NCI-H2227 treated with DMSO at 0.1 percent for 48 hours (cell line): ENCODE measurements at regions not wholly inside any gene's neighbourhood (a gene's known extent, or its start where the extent isn't known, plus 50 kb on each side); places are given as distances from the start of the nearest gene placed in this dataset.

ENCODE experiments used
- DNase-seq: peaks from one replicate; lab custom pipeline; 2025; lab: John Stamatoyannopoulos, UW

DNA sequence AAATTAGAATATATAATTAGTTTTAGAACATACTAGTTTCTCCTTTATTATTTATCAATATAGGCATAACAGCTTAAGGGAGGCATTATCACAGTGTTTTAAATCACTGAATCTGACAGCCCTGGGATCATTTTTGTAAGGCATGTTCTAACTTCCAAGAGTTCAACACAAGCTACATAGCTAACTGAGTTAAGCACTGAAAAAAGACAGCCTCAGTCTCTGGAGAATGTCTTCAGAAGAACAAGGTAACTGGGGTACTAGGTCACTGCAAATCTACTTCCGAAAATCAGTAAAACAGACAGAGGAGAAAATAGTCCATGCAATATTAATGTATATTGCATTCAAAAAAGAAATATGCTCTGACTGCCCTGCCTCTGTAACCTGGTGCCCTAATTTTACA, 502.1 kb downstream of the RFC3 start:
- DNase-seq = no peak

GRCh38 chr13:34322014-34322742, 504.2 kb downstream of the RFC3 start:
- no peak for DNase-seq

DNA sequence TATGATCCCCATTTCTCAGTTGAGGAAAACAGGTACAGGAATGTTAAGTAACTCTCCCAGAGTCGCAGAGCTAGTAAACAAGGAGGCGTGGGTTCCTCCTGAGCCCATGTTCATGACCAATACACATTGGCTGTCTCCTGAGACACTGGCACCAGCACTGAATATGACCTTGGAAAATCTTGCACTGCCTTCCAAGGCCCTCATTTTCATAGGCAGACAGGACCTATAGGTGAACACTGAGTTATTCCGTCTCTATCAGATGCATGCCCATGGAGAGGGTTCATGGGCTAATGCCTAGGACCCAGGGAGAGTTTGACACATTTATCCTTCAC, 504.8 kb downstream of the RFC3 start:
- no peak for DNase-seq

DNA sequence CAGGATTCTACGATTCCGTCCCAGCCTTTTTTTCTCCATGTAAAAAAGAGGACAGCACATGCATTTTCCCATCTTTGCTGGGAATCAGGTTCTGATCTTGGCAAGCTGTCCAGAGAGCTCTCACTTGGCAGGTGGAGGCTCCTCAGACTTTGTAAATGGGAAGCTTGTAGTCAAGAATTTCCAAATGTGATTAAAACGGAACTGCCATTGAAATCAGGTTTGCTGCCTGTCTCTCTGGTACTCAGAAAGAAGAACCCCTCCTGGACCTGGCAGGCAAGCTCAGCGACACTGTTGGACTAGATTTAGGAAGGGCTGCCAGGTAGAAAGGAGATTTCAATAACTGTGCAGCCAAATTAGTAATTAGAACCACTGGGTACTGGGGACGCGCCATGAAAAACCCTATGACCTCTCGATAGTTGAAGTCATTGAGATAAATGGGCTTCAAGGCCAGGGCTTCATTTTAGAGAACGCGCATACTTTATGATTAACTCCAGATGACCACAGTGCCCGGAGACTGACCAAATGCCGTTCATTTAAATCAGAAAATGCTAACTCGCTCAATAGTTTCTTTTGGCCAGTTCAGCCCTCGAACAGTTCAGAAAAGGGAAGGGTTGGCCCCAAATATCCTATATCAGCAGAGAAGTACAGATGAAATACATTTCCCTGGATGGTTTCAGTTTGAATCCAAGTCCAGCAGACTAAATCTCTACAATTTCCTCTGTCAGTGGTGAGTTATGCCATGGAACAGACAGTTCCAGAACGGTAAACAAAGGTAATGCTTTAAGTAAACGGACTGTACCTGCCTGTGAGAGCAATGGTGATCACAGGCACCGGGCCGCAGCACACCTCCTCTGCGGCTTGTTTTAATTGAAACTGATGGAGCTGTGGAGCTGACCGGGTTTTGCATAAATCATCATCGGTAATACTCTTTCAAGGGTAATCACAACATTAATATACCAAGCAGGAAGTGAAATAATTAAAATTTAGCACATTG, 517.4 kb downstream of the RFC3 start:
- DNase-seq = peak; percentile 9

DNA sequence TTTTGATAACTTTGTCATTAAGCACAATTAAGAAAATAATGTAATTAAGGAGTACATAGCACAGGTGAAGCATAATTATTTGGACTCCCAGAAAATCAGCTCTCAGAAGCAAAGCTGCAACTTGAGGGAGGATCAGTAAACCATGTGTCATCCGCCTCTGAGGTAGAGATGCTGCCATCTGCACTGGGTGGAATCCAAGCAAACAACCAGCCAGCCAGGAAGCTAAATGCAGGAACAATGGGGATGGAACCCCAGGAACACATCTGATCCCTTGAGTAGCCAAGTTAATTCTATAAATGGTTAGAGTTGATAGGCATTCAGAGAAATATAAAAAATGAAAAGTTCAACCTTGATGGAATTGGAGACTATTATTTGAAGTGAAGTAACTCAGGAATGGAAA, 520.2 kb downstream of the RFC3 start:
- DNase-seq = no peak

DNA sequence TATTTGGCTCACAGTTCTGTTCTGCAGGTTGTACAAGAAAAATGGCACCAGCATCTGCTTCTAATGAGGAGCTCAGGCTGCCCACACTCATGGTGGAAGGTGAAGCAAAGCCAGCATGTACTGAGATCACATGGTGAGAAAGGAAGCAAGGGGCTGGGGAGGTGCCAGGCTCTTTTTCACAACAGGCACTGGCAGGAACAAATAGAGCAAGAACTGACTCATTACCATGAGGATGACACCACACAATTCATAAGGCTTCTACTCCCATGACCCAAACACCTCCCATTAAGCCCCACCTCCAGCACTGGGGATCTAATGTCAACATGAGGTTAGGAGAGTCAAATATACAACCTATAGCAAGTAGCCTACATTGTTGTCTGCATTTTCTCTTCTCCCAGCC, 522.6 kb downstream of the RFC3 start:
- DNase-seq = no peak

GRCh38 chr13:34343413-34343940, 525.5 kb downstream of the RFC3 start:
- no peak for DNase-seq

GRCh38 chr13:34344816-34345215, 526.9 kb downstream of the RFC3 start:
- no peak for DNase-seq

DNA sequence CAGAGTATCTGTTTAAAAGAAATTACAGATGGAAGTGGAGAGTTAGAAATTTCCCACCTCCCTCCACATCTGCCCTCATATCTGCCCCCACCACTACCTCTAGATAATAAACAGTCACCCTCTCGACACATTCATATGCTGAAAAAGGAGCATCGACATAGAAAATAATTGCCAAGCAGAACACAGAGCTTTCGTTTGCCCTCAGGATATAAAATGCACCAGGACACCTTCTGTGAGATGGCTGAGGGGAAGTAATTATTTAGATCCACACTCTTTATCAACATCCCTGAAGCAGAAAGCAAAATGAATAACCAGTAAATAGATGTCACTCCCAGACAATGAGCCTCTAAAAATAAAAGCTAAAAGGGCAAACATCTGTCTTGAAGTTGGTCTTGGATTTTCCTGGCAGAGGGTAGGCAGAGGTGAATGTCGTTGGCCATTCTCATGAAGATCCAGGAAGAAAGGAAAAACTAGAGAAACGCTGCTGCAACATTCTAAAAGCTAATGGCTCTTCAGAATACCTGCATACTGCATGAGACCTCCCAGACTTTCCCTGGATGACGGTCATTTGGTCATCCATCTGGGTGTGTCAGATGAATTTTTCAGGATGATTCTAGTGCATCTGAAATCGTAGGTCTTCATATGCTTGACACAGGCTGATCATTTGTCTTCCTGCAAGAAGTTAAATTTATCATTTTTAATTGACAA, 527.5 kb downstream of the RFC3 start:
- DNase-seq = peak; percentile 25

DNA sequence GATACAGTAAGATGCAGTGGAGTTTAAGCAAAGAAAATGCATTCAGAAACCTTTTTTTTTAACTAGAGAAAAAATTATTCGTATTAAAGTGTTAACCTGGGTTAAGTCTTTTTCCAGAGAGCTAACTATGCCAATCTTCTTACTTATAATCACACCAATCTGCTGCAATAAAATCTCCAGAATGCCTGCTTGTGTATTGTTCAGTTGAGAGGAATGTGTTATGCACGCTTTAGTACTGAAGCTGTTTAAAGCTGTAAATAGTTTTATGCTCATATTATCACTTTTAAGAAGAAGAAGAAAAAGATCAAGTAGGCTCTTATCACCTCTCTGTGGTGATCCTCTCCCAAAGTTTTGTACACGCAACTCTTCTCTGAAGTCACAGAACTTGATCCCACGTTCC, 528.7 kb downstream of the RFC3 start:
- DNase-seq = no peak

- DNase-seq = no peak
These were observed 530.0 kb downstream of the RFC3 start for GRCh38 chr13:34347784-34348573.

DNA sequence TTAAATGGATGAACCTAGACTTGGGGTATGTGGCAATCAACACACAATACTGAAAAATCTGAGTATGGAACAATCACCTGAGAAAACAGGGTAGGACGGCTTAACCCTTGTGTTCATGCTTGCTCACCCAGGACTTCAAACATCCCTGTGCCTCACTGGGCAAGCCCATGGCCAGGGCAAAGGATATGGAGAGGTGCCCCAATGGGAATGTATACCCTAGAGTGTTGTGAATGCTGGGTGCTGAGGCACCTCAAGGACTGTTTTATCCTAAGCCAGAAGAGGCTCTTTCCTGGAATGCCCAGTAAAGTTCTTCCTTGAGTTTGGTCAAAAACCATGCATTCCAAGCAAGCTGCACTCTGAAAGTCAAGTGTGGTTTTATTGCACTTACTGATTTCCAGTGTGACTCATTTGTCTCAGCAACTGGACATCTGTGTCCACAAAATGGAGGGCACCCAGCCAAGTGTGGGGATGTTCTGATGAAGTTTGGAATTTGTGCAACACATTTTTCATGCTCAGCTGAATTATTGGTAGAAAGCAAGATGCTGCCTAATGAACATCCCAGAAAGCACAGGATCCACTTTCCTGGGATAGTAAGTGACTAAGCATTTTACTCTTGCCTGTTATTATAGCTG, 531.3 kb downstream of the RFC3 start:
- no peak for DNase-seq

DNA sequence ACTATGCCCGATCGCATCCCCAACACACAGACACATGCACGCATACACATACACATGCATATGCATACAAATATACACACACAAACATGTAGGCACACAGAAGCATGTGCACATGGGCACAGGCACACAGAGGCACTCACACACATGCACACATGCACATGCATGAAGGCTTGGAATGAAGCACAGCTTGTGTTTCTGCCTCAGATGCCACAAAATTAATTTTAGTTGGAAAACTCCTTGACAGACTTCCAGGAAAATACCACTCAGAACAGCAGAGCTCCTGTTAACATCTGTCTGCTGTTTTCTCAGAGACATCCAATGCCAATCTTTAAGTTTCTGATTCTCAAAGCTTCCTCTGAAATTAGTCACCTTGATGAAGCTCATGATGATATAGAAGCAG, 532.7 kb downstream of the RFC3 start:
- DNase-seq = no peak

DNA sequence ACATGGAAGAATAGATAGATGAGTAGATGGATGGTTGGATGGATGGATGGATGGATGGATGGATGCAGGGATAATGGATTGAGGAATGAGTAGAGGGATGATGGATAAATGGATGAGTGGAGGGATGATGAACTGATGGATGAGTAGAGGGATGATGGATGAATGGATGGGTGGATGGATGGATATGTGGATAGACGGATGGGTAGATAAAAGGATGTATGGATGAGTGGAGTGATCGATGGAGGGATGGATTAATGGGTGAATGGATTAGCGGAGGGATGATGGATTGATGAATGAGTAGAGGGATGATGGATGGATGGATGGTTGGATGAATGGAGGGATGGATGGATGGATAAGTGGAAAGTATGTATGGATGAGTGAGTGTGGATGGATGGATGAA, 533.2 kb downstream of the RFC3 start:
- DNase-seq = no peak

DNA sequence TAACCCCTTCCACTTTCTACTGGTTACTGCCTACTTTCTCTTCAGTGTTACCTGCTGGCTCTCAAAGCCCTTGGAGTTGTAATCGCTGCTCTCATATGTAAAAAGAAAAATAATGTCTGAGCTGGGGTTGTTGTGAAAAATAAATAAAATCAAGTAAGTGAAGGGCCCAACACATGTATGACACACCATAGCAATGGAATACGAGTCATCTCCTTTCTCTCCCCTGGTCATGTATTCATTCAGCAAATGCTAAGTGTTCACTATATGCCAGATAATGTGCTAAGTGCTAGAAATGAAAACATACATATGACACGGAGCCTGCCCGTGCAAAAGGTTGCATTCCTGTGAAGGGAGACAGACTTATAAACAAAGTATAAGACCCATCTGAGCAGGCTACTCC, 535.0 kb downstream of the RFC3 start:
- DNase-seq = no peak

GRCh38 chr13:34356686-34357434, 538.9 kb downstream of the RFC3 start:
- DNase-seq = no peak

GRCh38 chr13:34357435-34358232, 539.7 kb downstream of the RFC3 start:
- no peak for DNase-seq

DNA sequence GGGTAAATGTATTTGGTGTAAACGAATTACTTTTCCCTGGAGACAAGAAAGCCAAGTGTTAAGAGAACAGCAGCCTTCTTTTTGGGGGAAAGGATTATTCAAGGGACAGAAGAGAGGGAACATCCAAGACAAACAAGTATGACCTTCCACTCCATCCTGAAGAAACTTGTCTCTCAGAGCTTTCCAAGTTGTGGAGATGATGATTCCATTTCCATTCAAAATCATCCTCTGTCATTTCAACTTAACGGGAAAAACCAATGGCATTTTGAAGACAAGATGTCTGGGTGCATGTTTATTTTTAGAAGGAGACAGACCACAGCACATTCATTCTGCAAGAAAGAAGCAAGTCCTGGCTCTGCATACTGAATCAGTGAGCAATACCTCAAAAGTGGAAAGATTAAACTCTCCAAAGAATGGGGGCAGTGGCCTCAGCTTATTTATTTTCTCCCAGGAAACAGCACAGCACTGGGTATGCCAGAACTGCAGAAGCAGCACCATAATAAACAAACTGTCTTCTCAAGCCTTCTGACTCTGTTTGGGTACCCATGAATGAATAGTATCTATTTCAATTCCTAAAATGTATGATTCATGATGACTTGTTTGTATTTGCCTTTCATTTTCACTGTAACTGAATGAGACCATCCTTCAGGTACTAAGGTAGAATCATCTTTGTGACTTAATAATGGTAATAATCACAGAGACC, 541.0 kb downstream of the RFC3 start:
- no peak for DNase-seq

- no peak for DNase-seq
These were observed 542.8 kb downstream of the RFC3 start for GRCh38 chr13:34360702-34361101.
